B cell (primary cell): ENCODE measurements at regions not wholly inside any gene's neighbourhood (a gene's known extent, or its start where the extent isn't known, plus 50 kb on each side); places are given as distances from the start of the nearest gene placed in this dataset.

ENCODE experiments used
- ATAC-seq: fragments of 200-7000 bp; cut with Tn5 transposase; one replicate; pipeline ENCODE4 v1.10.0; 2021; ENCODE audit warnings: low read depth, mild to moderate bottlenecking, moderate number of reproducible peaks, moderate library complexity
- CTCF ChIA-PET: fragments of 350-600 bp; sonication (Branson Sonifier 250); formaldehyde crosslinking; loops from one replicate; lab custom pipeline; 2021; ENCODE audit warnings: antibody characterized with exemption, inconsistent platforms; lab: Charles Lee
- POLR2A ChIA-PET: fragments of 350-600 bp; sonication (Branson Sonifier 250); formaldehyde crosslinking; loops from one replicate; lab custom pipeline; 2021; ENCODE audit warnings: antibody characterized with exemption; lab: Charles Lee
- DNase-seq: peaks from one replicate; pipeline ENCODE4 v3.0.0; 2013
- H2AFZ ChIP-seq: 2 replicates; pipeline ENCODE4 v1.6.1; 2012; ENCODE audit warnings: mild to moderate bottlenecking, low read depth, low read length; ENCODE audit not compliant: insufficient read depth, poor library complexity, severe bottlenecking
- H3K27ac ChIP-seq, 2 donors: 1 replicate in 1 of 2; 2 replicates in 1 of 2; pipeline ENCODE4 v1.5.1; 2012 to 2013; ENCODE audit warnings: low read length in 2 of 2, mild to moderate bottlenecking in 2 of 2, moderate library complexity in 1 of 2
- H3K27me3 ChIP-seq, 4 experiments: fragments of 200-600 bp in 1 of 4; sonication (generic) in 1 of 4; replicated peaks in 1 of 4; 1 replicate in 2 of 4; 2 replicates in 2 of 4; pipeline versions ENCODE4 v1.6.1 to v1.7.0; 2013 to 2016; ENCODE audit warnings: low read length in 3 of 4, mild to moderate bottlenecking in 2 of 4, mixed read lengths in 1 of 4, moderate library complexity in 1 of 4; ENCODE audit not compliant: insufficient read depth in 4 of 4, control insufficient read depth in 3 of 4; ENCODE audit errors: control extremely low read depth in 1 of 4
- H3K36me3 ChIP-seq, 2 experiments: replicated peaks in 1 of 2; 1 replicate in 1 of 2; 2 replicates in 1 of 2; pipeline versions ENCODE4 v1.6.1 to v1.7.1; 2013; ENCODE audit warnings: low read length in 1 of 2; ENCODE audit not compliant: insufficient read depth in 2 of 2, control insufficient read depth in 1 of 2; ENCODE audit errors: control extremely low read depth in 1 of 2, extremely low read depth in 1 of 2
- H3K4me1 ChIP-seq, 2 donors: fragments of 200-600 bp in 1 of 2; sonication (generic) in 1 of 2; 1 replicate in 1 of 2; 2 replicates in 1 of 2; pipeline versions ENCODE4 v1.5.1 to v1.6.1; 2013 to 2017; ENCODE audit warnings: low read length in 2 of 2; ENCODE audit not compliant: control insufficient read depth in 2 of 2, insufficient read depth in 2 of 2
- H3K4me2 ChIP-seq: replicated peaks from 2 replicates; pipeline ENCODE3; 2012; ENCODE audit warnings: mild to moderate bottlenecking, low read depth, low read length; ENCODE audit not compliant: poor library complexity, severe bottlenecking
- H3K4me3 ChIP-seq, 5 experiments: fragments of 200-600 bp in 1 of 5; sonication (generic) in 1 of 5; 1 replicate in 3 of 5; 2 replicates in 2 of 5; pipeline versions ENCODE4 v1.5.1 to v1.7.0; 2011 to 2016; ENCODE audit warnings: low read length in 4 of 5, mild to moderate bottlenecking in 4 of 5, low read depth in 2 of 5, control low read depth in 1 of 5, moderate library complexity in 1 of 5; ENCODE audit not compliant: insufficient read depth in 1 of 5; ENCODE audit errors: control extremely low read depth in 1 of 5, extremely low read depth in 1 of 5
- H3K79me2 ChIP-seq: fragments of 200-600 bp; sonication (generic); one replicate; pipeline ENCODE4 v1.6.0; 2016; ENCODE audit warnings: low read length; ENCODE audit not compliant: control insufficient read depth, insufficient read depth
- H3K9ac ChIP-seq: fragments of 200-600 bp; sonication (generic); 2 replicates; pipeline ENCODE4 v1.6.1; 2017; ENCODE audit warnings: mild to moderate bottlenecking, low read length, moderate library complexity
- H3K9me3 ChIP-seq, 3 donors: one replicate each; pipeline versions ENCODE4 v1.6.1 to v1.7.1; 2013; ENCODE audit warnings: low read length in 2 of 3; ENCODE audit not compliant: control insufficient read depth in 2 of 3, insufficient read depth in 1 of 3; ENCODE audit errors: control extremely low read depth in 1 of 3
- H4K20me1 ChIP-seq: 2 replicates; pipeline ENCODE4 v1.6.0; 2012; ENCODE audit warnings: mild to moderate bottlenecking, low read length; ENCODE audit not compliant: insufficient read depth, control insufficient read depth, poor library complexity, severe bottlenecking
- H3K27ac Mint-ChIP-seq: one replicate; pipeline ENCODE4 v1.8.0; 2021; ENCODE audit warnings: mixed read lengths
- H3K27me3 Mint-ChIP-seq: one replicate; pipeline ENCODE4 v1.8.0; 2021; ENCODE audit warnings: mixed read lengths
- H3K4me1 Mint-ChIP-seq: one replicate; pipeline ENCODE4 v1.8.0; 2021; ENCODE audit warnings: mixed read lengths
- H3K4me3 Mint-ChIP-seq: one replicate; pipeline ENCODE4 v1.8.0; 2021; ENCODE audit warnings: mixed read lengths
- H3K9me3 Mint-ChIP-seq: one replicate; pipeline ENCODE4 v1.8.0; 2022; ENCODE audit warnings: mixed read lengths; ENCODE audit not compliant: insufficient read depth
- EZH2 ChIP-seq: IDR thresholded peaks from 2 replicates; pipeline ENCODE4 v1.6.1; 2012; ENCODE audit warnings: borderline replicate concordance, low read depth, mild to moderate bottlenecking, moderate library complexity, low read length; ENCODE audit not compliant: insufficient read depth, poor library complexity, severe bottlenecking
- WGBS: methylation state at CpG from one replicate; pipeline ENCODE4 v1.1.5; 2013; ENCODE audit warnings: missing lambda C conversion rate; ENCODE audit not compliant: insufficient coverage; 5-methylcytosine and 5-hydroxymethylcytosine counted together
- intact Hi-C: fragments of 100-400 bp; cut with micrococcal nuclease; formaldehyde crosslinking; loops from one replicate; pipeline ENCODE4 v1.10.0; 2022
- TF ChIP-seq, protein P1 (sequence below): fragments of 200-600 bp; IDR thresholded peaks from one replicate; pipeline ENCODE4 v1.8.0; 2022; ENCODE audit warnings: antibody characterized with exemption, mild to moderate bottlenecking

DNA sequence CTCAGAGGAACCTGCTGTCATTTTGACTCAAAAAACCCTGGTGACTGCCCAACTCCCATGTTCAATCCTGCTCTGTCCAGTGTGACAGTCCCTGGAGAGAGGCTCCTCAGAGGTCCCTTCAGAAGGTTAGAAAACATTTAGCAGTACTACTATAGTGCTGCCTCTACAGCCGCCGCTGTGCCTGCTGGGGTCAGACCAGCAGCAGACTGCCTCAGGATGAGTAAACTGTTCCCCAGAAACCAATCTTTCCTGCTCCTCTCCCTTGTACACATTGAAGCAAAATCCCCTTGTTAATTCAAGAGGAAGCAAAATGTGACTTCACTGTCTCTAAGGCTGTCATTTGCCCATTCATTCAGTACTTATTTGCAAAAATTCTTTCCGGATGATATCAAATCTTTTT, 94.8 kb upstream of the SMARCA2 start:
- ChIA-PET POLR2A (no interaction called here), CTCF (interaction anchor here (1.1 to 1.5 kb wide), 2 partner anchors 19 to 167 kb away, joined by 3 to 4 read pairs; no protein-coding TSS in a partner anchor)
- Histone ChIP-seq H3K27ac (no peak overlapping the region), H2AFZ (no peak overlapping the region), H4K20me1 (no peaks in the 10 kb centered on the region), H3K9me3 (no peaks in the 10 kb centered on the region), H3K36me3 (no peaks in the 10 kb centered on the region), H3K4me2 (no peak overlapping the region), H3K9ac (no peak overlapping the region), H3K4me3 (no peak overlapping the region), H3K79me2 (no peaks in the 10 kb centered on the region), H3K4me1 (no peaks in the 10 kb centered on the region), H3K27me3 (peaks cover 0 to 4% (median 0%) of the 10 kb centered on the region in 4 experiments)
- ATAC-seq (no peak), DNase-seq (no peak)
- Mint-ChIP-seq H3K27me3 (peaks cover 7% of the 10 kb centered on the region), H3K27ac (no peak overlapping the region), H3K9me3 (peaks cover 2% of the 10 kb centered on the region), H3K4me1 (no peaks in the 10 kb centered on the region), H3K4me3 (no peak overlapping the region)
- 79% methylated on average over 2 of the region's 3 CpGs for WGBS
- TF ChIP-seq, protein P1, sequence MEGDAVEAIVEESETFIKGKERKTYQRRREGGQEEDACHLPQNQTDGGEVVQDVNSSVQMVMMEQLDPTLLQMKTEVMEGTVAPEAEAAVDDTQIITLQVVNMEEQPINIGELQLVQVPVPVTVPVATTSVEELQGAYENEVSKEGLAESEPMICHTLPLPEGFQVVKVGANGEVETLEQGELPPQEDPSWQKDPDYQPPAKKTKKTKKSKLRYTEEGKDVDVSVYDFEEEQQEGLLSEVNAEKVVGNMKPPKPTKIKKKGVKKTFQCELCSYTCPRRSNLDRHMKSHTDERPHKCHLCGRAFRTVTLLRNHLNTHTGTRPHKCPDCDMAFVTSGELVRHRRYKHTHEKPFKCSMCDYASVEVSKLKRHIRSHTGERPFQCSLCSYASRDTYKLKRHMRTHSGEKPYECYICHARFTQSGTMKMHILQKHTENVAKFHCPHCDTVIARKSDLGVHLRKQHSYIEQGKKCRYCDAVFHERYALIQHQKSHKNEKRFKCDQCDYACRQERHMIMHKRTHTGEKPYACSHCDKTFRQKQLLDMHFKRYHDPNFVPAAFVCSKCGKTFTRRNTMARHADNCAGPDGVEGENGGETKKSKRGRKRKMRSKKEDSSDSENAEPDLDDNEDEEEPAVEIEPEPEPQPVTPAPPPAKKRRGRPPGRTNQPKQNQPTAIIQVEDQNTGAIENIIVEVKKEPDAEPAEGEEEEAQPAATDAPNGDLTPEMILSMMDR, result no peak
- no peak for TF ChIP-seq EZH2
- intact Hi-C loops, result no loop called here

DNA sequence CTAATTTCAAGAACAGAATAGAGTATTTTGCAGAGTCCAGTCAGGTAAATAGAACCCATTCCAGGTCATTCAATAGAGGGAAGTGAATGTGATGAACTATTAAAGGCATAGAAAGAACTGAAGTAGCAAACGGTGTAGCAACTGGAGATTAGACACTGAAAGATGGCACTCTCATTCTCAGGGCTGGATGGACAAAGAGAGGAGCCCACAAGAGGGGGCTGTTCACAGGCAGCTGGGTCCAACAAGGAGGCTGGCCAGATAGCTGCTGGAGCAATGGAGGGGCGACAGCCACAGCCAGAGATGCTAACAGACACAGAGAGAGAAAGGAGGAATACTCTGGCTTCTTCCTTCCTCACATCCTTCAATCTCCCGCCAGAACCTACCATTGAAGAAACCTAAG, 93.1 kb upstream of the SMARCA2 start:
- H3K27ac ChIP-seq, result no peak overlapping the region
- Mint-ChIP-seq H3K9me3 (peaks cover 2% of the 10 kb centered on the region), H3K27me3 (peaks cover 7% of the 10 kb centered on the region), H3K4me3 (no peak overlapping the region), H3K4me1 (no peaks in the 10 kb centered on the region), H3K27ac (no peak overlapping the region)
- H3K27me3 ChIP-seq, result peaks cover 0 to 4% (median 0%) of the 10 kb centered on the region in 4 experiments
- WGBS, result 89% methylated on average over 1 of the region's 3 CpGs
- intact Hi-C loops, result no loop called here
- no peak for ATAC-seq
- CTCF ChIA-PET, result interaction anchor here (1.0 kb wide), 1 partner anchor 12 kb away, joined by 4 read pairs; no protein-coding TSS in a partner anchor
- no peaks in the 10 kb centered on the region for H3K36me3 ChIP-seq
- H3K9ac ChIP-seq, result no peak overlapping the region
- no peak overlapping the region for H3K4me3 ChIP-seq
- H3K4me2 ChIP-seq, result no peak overlapping the region
- no peaks in the 10 kb centered on the region for H3K4me1 ChIP-seq
- no peak overlapping the region for H2AFZ ChIP-seq
- no peak for DNase-seq
- H3K79me2 ChIP-seq, result no peaks in the 10 kb centered on the region
- no peak for TF ChIP-seq EZH2
- TF ChIP-seq, protein P1, result no peak
- POLR2A ChIA-PET, result no interaction called here
- H3K9me3 ChIP-seq, result no peaks in the 10 kb centered on the region
- no peaks in the 10 kb centered on the region for H4K20me1 ChIP-seq
